CD4-positive, alpha-beta T cell treated with Interleukin-17A for 1 hour (primary cell): ENCODE measurements at regions not wholly inside any gene's neighbourhood (a gene's known extent, or its start where the extent isn't known, plus 50 kb on each side); places are given as distances from the start of the nearest gene placed in this dataset.

Experiments
- DNase-seq: peaks from one replicate; pipeline ENCODE4 v3.0.0-alpha.2; 2020

DNA sequence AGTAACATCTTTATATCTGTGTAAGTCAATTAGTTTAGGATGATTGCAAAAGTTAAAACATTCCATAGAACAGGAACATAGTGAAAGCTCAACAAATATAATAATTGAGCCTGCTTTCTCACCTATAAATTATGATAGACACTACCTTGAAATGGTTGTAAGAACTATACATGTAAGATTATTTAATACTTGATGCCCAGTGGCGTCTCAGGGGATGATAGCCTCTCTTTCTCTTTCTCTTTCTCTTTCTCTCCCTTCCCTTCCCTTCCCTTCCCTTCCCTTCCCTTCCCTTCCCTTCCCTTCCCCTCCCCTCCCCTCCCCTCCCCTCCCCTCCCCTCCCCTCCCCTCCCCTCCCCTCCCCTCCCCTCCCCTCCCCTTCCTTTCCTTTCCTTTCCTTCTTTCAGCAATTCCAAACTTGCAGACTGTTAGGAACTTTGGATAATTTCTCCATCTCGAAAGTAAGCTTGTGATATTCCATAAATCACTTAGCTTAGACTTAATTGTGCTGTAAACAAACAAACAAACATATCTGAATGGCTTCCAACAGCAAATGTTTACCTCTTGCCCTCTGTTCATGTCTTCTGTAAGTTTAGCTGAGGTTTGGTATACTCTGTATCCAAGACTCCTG, 1102.7 kb downstream of the TSN start:
- no peak for DNase-seq

DNA sequence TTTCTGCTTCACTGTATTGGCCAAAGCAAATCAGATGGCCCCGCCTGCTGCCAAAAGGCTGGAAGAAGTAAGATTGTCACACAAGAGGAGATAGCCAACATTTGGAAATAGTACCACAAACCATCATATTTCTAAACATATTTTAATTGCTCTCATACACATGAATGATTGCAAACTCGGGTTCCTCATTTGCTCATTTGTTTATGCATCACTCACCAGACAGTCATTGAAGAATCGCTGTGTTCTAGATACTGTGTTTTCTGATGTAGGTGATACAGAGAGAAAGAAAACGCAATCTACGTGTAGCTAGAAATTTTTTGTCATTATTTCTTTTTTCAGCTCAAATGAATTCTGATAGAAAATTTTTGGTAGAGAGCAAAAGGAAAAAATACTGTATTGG, 1103.4 kb downstream of the TSN start:
- no peak for DNase-seq

DNA sequence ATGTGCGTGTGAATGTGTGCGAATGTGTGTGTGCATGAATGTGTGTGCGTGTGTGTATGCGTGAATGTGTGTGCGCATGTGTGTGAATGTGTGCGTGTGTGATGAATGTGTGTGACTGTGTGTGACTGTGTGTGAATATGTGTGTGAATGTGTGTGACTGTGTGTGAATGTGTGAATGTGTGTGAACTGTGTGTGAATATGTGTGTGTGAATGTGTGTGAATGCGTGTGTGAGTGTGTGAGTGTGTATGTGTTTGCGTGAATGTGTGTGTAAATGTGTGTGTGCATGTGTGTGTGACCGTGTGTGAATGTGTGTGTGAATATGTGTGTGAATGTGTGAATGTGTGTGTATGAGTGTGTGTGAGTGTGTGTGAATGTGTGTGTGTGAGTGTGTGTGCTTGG, 1103.8 kb downstream of the TSN start:
- DNase-seq, result no peak

DNA sequence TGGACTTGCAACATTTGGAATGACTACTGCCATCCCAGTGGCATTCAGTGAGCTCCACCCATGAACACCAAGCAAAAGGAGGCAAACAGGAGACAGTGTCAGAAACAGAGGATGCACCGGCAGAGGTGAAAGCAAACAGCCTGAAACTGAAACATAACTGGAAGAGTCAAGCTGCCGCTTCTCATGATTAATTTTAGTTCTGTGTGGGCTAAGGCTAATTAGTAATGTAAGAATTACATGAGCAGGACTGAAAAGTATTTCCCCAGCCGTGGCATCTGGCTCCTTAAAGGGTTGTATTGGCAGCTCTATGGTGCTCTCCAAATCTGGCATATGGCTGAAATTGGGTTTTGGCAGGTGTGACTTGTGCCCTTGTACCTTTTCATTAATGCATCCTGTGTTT, 1108.1 kb downstream of the TSN start:
- no peak for DNase-seq

DNA sequence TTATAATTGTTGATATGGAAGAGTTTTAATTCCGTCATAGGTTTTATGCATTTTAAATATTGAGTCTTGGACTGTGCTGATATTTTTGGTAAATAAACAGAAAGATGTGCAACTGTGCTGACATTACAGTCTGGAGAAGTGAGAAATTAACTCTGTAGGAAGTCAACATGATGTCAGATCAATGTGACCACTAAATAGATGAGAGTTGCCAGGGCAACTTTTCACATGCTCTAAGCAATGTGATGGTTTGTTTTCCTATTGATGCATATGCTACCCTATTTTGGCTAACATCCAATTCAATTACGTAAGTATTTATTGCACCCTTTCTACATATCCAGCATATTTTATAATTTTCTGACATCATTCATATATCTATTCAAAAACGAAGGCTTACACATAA, 1109.3 kb downstream of the TSN start:
- DNase-seq, result no peak

DNA sequence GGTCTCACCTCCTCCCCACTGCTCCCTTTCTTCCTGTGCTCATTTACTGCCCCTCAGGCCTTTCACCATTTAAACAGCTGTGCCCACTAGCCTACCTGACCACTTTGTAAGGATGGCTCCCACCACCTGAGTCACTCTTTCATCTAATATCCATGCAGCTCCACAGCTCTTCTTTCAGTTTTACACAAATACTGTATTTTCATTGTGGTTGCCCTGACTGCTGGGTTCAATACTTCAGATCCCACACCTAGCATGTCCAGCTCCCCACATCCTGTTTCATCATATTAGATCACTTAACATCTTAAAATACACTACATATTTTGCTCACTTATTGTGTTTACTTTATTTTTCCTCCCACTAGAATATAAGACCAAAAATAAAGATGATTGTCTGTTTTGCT, 1110.6 kb downstream of the TSN start:
- DNase-seq, result no peak

DNA sequence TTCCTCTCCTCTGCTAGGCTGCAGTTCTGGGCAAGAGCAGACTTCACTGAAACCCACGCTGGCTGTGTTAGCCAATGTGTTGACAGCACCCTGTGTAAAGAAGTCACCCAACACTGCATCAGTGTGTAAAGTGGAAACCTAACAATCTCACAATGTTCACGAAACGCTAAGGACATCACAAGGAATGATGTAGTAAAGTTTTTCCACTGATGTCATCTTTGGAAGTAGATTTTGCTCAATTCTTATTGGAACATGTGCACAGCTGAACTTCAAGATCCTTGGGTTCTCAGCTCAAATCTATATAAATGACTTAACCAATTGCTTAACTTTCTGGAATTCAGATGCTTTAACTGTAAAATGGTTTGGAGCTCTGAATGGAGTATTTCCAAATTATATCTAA, 1112.5 kb downstream of the TSN start:
- no peak for DNase-seq

DNA sequence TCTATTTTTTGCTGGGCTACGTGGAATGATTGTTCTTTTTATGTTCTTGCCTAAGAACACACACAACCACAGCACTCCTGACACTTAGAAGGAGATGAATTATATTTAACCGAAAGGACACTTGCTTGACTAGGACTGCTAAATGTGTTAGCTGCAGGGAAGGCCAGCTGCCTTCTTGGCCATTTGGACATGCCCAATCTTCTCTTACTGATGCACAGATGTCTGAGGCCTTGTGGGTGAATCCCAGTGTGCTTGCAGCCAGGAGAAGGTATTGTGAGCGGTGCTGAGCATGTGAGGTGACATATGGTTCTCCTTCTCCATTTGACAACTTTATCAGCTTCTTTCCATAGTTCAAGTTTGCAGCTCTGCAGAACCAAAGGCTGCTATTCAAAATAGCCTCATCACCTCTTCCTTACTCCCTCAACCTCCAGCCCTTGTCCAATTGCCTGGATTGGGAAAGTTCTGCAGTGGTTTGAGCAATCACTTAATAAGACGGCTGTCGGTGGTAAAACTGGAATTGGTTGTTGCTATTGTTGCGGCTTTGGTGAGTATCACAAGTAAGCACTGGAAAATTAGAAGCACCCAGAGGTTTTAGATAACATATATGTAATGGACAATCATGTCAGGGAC, 1113.3 kb downstream of the TSN start:
- no peak for DNase-seq

DNA sequence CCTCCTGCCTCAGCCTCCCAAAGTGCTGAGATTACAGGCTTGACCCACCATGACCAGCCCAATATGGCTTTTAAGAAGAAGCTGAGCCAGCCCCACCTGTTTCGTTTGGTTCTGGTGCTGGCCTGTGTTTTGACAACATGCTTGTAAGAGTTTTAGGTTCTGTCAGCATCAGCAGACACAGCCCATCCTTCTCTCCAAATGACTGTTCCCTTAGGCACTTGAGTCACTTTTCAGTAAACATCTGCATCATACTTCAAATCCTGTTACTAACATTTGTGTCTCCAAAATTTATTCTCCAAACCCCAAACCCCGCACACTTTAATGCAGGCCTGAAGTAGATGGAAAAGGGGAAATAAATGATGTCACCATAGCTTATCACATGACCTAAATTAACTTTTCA, 1118.5 kb downstream of the TSN start:
- DNase-seq, result no peak

DNA sequence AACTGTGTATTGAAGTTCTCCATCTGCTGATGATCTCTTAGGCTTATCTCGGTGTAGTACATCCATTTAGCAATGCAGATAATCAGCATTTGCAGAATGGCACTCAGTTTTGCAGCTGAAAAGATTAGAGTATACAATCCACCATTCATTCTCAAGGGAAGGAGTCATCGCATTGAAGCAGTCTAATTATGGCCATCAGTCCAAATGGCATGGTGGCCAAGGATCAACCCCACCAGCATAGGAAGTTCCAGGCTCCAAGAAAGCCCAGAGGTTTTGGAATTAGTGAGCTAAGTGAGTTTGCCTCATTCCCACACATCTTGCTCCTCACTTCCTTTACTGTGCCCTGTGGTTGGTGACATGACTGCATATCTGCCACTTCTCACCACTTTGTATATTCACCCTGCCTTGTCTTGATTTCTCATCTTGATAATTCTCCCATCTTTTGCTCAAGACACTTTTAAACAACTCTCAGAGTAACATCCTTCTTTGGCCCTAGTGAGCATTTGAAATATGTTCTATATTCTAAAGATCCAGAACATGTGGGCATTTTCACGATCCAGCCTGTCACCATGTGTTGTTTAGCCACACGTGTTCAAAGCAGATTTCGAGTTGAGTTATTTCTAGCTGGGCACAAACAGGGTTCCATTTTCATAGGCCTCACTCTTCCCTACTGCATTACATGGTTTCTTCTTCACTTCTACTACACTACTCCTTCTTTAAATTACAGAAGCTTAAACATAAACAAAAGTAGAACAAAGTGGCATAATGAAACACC, 1119.8 kb downstream of the TSN start:
- DNase-seq, result no peak

DNA sequence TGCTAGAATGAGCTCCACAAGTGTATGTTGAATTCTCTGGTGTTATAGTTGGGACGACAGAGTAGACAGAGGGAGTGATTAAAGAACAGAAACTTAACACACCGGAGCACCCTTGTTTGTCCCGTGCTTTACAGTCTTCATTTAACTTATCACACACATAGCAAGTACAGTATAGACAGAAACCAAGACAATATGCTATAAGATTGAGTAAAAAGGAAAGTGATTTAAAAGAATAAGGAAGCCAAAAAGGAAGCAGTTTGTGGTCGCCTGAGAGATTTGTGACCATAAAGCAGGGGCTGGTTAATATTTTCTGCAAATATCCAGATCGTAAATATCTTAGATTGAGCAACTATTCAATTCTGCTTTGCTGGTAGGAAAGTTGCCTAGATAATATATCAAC, 1128.4 kb downstream of the TSN start:
- DNase-seq, result no peak

DNA sequence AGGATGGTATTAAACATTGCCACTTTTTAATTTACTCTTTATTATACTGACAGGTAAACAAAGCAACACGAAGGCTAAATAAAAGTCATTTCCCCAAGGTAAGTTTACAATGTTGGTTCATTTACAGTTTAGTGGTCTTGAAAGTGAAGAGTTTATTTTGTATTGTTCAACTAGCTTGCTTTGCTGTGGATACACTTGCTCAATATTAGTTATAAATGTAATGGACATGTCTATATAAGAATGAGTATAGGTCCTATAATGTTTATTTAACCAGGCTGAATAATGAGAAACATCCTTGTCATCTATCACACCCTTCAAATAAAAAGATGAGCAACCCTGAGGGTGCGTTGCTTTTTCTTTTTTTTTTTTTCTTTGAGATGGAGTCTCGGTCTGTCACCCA, 1129.4 kb downstream of the TSN start:
- DNase-seq, result no peak

DNA sequence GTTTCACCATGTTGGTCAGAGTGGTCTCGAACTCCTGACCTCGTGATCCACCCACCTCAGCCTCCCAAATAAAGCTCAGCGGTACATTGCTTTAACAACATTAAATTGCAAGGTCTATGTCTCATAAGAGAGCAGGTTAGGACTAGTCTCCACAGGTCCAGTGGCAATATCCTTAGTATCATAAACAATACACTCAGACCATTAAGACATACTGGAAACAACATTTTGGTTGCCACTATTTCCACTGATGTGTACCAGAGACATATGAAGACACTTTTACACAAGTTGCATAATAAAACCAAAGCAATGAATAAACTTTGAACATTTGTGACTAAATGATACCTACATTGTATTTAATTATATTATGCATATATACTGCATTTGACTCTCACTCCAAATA, 1130.0 kb downstream of the TSN start:
- DNase-seq, result no peak

DNA sequence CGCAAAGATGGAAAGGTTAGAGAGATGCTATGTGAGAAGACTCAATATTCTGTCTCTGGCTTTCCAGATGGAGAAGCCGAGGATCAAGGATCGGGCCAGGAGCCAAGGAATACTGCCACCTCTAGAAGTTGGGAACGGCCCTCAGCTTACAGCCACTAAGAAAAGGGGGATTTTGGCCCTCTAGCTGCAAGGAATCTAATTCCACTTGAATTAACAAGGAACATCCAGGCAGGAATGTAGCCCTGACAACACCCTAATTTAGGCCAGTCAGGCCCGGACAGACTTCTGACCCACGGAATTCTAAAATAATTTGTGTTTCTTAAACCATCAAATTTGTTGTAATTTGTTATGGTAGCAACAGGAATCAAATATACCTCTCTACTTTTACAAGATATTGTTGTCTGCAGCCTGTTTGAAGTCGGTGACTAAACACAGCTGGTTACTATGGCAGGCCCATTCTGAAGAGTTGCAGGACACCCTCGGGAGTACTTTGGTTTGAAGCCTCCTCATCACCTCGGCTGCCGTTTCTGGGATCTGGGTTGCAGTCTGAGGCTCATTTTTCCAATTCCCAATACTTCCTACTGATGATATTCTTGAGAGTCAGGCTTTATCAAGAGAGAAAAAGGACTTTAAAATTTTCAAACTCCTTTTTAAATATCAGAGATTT, 1131.2 kb downstream of the TSN start:
- DNase-seq, result no peak

DNA sequence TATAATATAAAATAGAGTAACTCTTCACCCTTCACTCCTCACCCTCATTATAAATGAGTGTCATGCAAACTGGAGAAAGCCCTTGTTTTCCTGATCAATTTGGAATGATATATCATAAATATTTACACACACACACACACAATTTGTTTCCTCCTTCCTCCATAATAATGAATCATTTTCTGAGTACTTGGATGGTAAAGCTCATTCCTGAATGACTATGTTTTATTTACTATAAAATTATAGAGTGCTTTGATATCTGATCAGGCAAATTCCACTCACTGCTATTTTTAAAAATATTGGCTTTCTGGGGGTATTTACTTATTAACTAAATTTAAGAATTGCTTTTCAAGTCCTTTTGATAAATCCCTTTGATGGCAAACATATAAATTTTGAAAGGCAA, 1125.5 kb upstream of the CNTNAP5 start:
- DNase-seq, result no peak

DNA sequence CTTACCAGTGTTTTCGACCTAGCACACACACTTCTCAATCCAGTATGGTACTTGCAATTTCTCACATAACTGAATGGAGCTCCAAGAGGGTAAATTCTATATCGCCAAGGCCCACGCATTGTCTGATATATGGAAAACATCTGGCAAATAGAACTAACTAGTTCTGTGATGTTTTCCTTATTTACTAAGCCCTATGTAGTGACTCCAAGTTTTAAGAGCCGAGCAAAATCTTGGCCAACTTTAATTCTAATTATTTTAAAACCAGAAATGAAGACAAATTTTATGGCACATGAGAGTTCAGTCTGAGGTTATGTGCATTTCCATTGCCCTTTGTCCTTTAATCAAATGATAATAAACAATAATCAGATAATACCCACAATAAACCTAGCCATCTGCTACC, 1119.7 kb upstream of the CNTNAP5 start:
- DNase-seq, result no peak

DNA sequence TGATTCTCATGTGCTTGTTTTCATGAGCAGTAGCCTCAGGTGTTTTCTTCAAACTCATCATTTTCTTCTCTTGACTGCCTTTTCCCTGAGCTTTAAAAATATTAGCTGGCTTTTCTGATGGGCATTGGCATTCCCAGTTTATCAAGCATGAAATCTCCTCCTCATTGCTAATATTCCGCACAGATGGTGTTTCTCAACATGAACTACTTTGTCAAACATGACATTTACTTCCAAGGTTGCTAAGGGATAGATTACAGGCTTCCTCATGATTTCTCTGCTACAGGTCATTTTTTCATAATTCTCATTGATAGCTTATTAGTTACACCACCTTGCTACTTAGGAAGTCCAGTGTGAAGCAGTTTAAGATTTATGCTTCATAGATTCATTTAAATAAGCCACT, 1116.9 kb upstream of the CNTNAP5 start:
- no peak for DNase-seq

DNA sequence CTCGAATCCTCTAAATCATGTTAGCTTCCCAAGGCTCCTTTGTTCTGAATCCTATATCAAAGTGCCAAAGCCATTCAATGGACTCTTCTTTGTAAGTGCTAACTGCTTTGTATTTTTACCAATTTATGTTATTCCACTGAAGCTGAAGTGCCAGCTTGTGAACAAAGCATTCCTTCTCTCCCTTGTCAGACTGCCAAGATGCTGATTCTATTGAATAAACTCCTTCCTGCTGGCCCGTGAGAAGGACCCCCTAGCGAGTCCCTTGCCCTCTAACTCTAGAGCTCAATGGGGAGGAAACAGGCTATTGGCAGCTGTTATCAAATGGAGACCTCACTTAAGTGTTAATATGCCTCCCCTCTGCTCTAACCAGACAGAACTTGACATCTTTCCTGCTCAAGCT, 1097.9 kb upstream of the CNTNAP5 start:
- DNase-seq, result no peak

DNA sequence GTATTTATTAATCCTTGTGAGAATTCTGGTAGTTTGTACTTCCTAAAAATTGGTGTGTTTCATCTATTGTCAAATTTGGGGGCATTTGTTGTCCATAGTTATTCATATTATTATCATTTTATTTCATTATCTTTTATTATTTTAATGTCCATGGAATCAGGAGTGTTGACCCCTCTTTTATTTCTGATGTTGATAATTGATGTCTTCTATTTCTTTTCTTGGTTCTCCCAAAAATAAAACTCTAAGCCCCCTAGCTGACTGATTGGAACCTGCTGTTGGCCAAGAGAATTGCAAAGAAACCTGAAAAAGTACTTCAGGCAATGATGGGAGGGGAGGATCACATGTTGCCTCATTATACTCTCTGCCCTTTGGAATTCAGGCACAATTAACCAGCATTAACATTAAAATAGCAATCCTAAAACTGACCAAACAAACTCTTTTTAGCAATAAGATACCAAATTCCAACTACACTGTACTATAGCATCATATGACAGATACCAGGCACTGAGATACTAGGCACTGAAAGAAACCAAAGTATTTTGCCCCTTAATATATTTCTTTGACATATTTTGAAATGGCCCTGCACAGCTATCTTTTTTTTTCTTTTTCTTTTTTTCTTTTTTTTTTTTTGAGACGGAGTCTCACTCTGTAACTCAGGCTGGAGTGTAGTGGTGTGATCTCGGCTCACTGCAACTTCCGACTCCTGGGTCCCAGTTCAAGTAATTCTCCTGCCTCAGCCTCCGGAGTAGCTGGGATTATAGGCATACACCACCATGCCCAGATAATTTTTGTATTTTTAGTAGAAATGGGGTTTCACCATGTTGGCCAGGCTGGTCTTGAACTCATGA, 1097.2 kb upstream of the CNTNAP5 start:
- no peak for DNase-seq

DNA sequence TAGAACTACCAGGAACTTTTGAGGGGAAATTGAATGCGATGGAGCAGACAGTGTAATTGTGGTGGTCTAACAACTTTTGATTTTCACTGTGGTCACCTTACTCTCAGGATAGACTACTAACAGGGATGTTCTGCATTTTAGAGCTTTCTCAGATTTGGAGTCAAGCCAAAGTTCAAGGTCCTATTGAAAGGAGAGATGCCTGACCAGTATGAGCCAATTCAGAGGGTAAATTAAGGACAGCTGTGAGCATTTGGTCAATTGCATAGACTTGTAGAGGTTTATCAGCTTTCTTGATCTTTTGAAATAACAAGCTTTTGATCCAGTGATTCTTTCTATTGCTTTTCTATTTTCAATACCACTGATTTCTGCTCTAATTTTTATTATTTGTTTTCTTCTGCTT, 1095.7 kb upstream of the CNTNAP5 start:
- no peak for DNase-seq

DNA sequence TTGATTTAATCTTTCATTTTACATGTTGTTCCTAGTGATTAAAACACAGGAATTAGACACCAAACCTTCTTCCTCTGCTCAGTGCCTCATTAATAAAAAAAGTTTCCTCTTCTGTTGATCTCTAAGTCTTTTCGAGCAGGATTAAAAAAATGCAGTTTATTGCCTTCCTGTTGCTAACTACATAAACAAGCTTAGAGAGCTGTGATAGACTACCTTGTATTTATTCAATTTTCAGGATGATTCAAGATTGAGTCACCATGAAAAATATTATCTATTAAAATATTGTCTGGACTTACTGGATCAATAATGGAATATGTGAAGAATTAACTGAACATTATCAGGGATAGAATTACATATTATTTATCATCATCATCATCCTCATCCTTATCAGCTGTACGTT, 1089.6 kb upstream of the CNTNAP5 start:
- DNase-seq, result no peak

DNA sequence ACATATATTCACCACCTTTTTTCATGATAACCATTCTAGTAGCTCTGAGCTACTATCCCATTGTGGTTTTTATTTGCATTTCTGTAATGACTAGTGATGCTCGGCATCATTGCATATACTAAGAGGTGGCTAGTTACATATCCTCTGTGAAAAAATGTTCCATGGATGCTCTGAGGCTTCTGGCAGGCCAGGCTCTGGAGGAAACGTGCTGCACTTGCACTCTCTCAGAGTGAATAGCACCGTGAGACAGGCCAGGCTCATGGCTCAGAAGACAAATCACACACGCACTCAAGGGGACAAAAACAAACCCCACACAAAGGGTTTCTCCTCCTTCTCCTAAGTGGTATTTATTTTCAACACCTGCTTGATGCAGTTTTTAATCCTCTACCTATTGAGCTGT, 1085.3 kb upstream of the CNTNAP5 start:
- no peak for DNase-seq

DNA sequence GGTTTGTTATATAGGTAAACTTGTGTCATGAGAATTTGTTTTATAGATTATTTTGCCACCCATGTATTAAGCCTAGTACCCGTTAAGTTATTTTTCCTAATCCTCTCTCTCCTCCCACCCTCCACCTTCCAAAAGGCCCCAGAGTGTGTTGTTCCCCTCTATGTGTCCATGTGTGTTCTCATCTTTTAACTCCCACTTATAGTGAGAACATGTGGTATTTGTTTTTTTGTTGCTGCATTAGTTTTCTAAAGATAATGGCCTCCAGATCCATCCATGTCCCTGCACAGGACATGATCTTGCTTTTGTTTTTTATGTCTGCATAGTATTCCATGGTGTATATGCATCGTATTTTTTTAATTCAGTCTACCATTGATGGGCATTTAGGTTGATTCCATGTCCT, 1075.6 kb upstream of the CNTNAP5 start:
- DNase-seq, result no peak
